ENCODE measurements at regions not wholly inside any gene's neighbourhood (a gene's known extent, or its start where the extent isn't known, plus 50 kb on each side); places are given as distances from the start of the nearest gene placed in this dataset.
"Not testable (repeated sequence)": the region's sequence is repeated elsewhere in the genome, so short reads cannot be mapped to it uniquely, and the experiment has no call there.

DNA sequence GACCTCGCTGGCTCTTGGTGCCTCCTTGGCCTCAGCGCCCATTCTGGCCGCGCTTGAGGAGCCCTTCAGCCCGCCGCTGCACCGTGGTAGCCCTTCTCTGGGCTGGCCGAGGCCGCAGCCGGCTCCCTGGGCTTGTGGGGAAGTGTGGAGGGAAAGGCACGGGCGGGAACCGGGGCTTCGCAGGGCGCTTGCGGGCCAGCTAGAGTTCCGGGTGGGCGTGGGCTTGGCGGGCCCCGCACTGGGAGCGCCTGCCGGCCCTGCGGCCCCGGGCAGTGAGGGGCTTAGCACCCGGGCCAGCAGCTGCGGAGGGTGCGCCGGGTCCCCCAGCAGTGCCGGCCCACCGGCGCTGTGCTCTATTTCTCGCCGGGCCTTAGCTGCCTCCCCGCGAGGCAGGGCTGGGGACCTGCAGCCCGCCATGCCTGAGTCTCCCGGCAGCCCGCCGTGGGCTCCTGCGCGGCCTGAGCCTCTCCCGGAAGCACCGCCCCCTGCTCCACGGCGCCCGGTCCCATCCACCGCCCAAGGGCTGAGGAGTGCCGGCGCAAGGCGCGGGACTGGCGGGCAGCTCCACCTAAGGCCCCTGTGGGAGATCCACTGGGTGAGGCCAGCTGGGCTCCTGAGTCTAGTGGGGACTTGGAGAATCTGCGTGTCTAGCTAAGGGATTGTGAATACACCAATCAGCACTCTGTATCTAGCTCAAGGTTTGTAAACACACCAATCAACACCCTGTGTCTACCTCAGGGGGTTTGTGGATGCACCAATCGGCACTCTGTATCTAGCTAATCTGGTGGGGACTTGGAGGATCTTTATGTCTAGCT is 141.1 kb downstream of the SLCO4C1 start:
- H3K9me2 ChIP-seq; H3K27me3 ChIP-seq (ENCODE audit: insufficient read depth); H3K27ac ChIP-seq (ENCODE audit: low read depth in 2 of 2, low read length in 1 of 2); H3F3A ChIP-seq (replicated peaks; ENCODE audit: insufficient read depth); DNase-seq; H3K4me2 ChIP-seq; H4K20me1 ChIP-seq (ENCODE audit: insufficient read depth); H3K36me3 ChIP-seq (replicated peaks in 1 of 2; ENCODE audit: control insufficient read depth in 1 of 2, insufficient read depth in 2 of 2, low read length in 1 of 2); H2AFZ ChIP-seq (ENCODE audit: low read depth); H3K9ac ChIP-seq; H3K79me2 ChIP-seq (ENCODE audit: insufficient read depth); H3K4me1 ChIP-seq (ENCODE audit: control insufficient read depth in 1 of 2, insufficient read depth in 2 of 2, low read depth in 1 of 2, low read length in 1 of 2); H3K4me3 ChIP-seq (ENCODE audit: low read depth in 2 of 2, low read length in 1 of 2); H3K9me3 ChIP-seq; POLR2A ChIA-PET: not testable (repeated sequence)
- CTCF ChIA-PET, result interaction anchor here (1.0 to 2.9 kb wide), 3 partner anchors 11 to 224 kb away, joined by 3 to 22 read pairs (median 5); no protein-coding TSS in a partner anchor
- 71% methylated on average over 5 of the region's 54 CpGs for WGBS (ENCODE audit: low lambda C conversion rate)

DNA sequence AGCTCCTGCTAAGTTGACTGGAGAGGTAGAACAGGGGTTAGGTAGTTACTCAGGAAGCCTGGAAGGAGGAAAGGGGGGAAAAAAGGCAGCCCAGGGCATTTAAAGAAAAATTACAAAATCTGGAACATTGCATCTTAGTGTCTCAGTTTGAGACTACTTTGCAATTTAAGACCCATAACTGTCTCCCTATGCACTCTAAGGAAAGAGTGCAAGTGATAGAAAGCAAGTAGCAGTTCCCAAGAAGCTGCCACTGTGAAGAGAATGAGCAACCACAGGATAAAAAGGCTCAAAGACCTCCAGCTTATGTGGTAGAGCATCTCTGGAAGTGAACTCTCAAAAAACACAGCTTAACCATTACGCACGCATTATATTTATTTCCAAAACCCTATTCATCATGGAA is 141.8 kb downstream of the SLCO4C1 start:
- H3K79me2 ChIP-seq (ENCODE audit: insufficient read depth), result no peaks in the 10 kb centered on the region
- POLR2A ChIA-PET, result no interaction called here
- no peak overlapping the region for H3K9ac ChIP-seq
- TF ChIP-seq EZH2phosphoT487 (IDR thresholded peaks at IDR 0.05; ENCODE audit: borderline replicate concordance, low read depth) (no peak), TEAD4 (IDR thresholded peaks at IDR 0.05; ENCODE audit: borderline replicate concordance, insufficient read depth) (no peak), TCF12 (IDR thresholded peaks at IDR 0.05) (no peak), FOXJ3 (CRISPR knock-in tag; IDR thresholded peaks at IDR 0.05) (no peak), MEF2A (IDR thresholded peaks at IDR 0.05; ENCODE audit: borderline replicate concordance, low read depth) (no peak), SMC3 (IDR thresholded peaks at IDR 0.05; ENCODE audit: low read depth, low read length) (no peak), RAD21 (IDR thresholded peaks at IDR 0.05; ENCODE audit: low read length) (no peak), MXI1 (IDR thresholded peaks at IDR 0.05; ENCODE audit: low read depth, low read length) (no peak)
- H3K27ac ChIP-seq (ENCODE audit: low read depth in 2 of 2, low read length in 1 of 2), result no peak overlapping the region
- no peaks in the 10 kb centered on the region for H3K9me3 ChIP-seq
- no peak overlapping the region for H3K4me3 ChIP-seq (ENCODE audit: low read depth in 2 of 2, low read length in 1 of 2)
- no peak for DNase-seq
- H2AFZ ChIP-seq (ENCODE audit: low read depth), result no peak overlapping the region
- H3K4me2 ChIP-seq, result no peak overlapping the region
- no peaks in the 10 kb centered on the region for H3K36me3 ChIP-seq (replicated peaks in 1 of 2; ENCODE audit: control insufficient read depth in 1 of 2, insufficient read depth in 2 of 2, low read length in 1 of 2)
- H3K4me1 ChIP-seq (ENCODE audit: control insufficient read depth in 1 of 2, insufficient read depth in 2 of 2, low read depth in 1 of 2, low read length in 1 of 2), result no peaks in the 10 kb centered on the region
- H3F3A ChIP-seq (replicated peaks; ENCODE audit: insufficient read depth), result no peaks in the 10 kb centered on the region
- no peaks in the 10 kb centered on the region for H4K20me1 ChIP-seq (ENCODE audit: insufficient read depth)
- H3K9me2 ChIP-seq, result no peaks in the 10 kb centered on the region
- H3K27me3 ChIP-seq (ENCODE audit: insufficient read depth), result no peaks in the 10 kb centered on the region
- CTCF ChIA-PET, result interaction anchor here (1.0 to 2.9 kb wide), 4 partner anchors 10 to 224 kb away, joined by 3 to 22 read pairs (median 5); no protein-coding TSS in a partner anchor
- 97% methylated on average over 2 of the region's 2 CpGs for whole genome bisulfite sequencing (ENCODE audit: low lambda C conversion rate)

DNA sequence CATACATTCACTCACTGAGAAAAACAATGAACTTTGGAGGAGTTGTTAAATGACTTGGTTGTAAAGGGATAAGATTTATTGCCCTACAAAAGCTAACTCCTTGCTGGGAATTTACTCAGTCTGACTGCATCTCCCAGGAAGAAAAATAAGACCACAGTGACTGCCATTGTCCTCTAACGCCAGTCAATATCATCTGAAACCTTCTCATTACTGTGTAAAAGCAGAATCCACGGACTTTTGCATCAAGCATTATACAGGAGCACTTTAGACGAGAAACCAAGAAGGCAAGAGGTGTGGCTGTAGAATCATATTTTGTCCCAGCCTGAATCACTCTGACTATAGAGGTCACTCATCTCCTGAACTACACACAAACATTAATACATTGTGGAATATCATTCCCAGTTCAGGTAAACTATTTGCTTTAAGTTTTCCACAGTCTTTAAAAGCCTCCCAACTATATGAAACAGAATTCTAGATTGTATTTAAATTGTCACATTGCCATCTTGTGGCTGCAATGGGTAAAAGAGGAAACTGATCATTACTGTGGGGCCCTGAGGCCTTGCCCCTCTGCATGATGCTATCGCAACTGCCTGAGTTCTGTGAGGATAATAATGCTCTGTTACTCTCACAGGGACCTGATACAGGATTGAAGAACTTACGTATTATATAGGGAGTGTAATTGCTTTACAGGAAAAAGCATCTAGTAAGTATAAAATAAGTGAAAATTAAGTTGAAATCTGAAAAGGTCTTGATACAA is 142.9 kb downstream of the SLCO4C1 start:
- DNase-seq, result peak; percentile 69
- POLR2A ChIA-PET, result no interaction called here
- TF ChIP-seq GATA2 (CRISPR knock-in tag; IDR thresholded peaks at IDR 0.05), result peak; percentile 64
- TF ChIP-seq, protein P1, sequence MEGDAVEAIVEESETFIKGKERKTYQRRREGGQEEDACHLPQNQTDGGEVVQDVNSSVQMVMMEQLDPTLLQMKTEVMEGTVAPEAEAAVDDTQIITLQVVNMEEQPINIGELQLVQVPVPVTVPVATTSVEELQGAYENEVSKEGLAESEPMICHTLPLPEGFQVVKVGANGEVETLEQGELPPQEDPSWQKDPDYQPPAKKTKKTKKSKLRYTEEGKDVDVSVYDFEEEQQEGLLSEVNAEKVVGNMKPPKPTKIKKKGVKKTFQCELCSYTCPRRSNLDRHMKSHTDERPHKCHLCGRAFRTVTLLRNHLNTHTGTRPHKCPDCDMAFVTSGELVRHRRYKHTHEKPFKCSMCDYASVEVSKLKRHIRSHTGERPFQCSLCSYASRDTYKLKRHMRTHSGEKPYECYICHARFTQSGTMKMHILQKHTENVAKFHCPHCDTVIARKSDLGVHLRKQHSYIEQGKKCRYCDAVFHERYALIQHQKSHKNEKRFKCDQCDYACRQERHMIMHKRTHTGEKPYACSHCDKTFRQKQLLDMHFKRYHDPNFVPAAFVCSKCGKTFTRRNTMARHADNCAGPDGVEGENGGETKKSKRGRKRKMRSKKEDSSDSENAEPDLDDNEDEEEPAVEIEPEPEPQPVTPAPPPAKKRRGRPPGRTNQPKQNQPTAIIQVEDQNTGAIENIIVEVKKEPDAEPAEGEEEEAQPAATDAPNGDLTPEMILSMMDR (IDR thresholded peaks at IDR 0.05), result peak; percentile 68
- no peak for TF ChIP-seq EZH2phosphoT487 (IDR thresholded peaks at IDR 0.05; ENCODE audit: borderline replicate concordance, low read depth)
- peak; percentile 64 for TF ChIP-seq RAD21 (IDR thresholded peaks at IDR 0.05; ENCODE audit: low read length)

More for the DNA sequence above, 142.9 kb downstream of the SLCO4C1 start:
- Histone ChIP-seq H3K79me2 (ENCODE audit: insufficient read depth) (no peaks in the 10 kb centered on the region), H3K4me3 (ENCODE audit: low read depth in 2 of 2, low read length in 1 of 2) (no peak overlapping the region; a peak in 1 of 4 replicates), H3K9ac (no peak overlapping the region), H3K9me2 (no peaks in the 10 kb centered on the region), H3K36me3 (replicated peaks in 1 of 2; ENCODE audit: control insufficient read depth in 1 of 2, insufficient read depth in 2 of 2, low read length in 1 of 2) (no peaks in the 10 kb centered on the region), H3K27ac (ENCODE audit: low read depth in 2 of 2, low read length in 1 of 2) (no peak overlapping the region), H3K27me3 (ENCODE audit: insufficient read depth) (no peaks in the 10 kb centered on the region), H3K4me1 (ENCODE audit: control insufficient read depth in 1 of 2, insufficient read depth in 2 of 2, low read depth in 1 of 2, low read length in 1 of 2) (no peaks in the 10 kb centered on the region), H3K4me2 (no peak overlapping the region), H3K9me3 (no peaks in the 10 kb centered on the region), H4K20me1 (ENCODE audit: insufficient read depth) (no peaks in the 10 kb centered on the region), H3F3A (replicated peaks; ENCODE audit: insufficient read depth) (no peaks in the 10 kb centered on the region), H2AFZ (ENCODE audit: low read depth) (no peak overlapping the region)
- WGBS (ENCODE audit: low lambda C conversion rate), result 18% methylated on average over 5 of the region's 5 CpGs
- CTCF ChIA-PET, result interaction anchor here (0.6 to 4.1 kb wide), 5 partner anchors 9 to 211 kb away, joined by 3 to 22 read pairs (median 5); no protein-coding TSS in a partner anchor

All from SK-N-SH (cell line).